ENCODE measurements at regions not wholly inside any gene's neighbourhood (a gene's known extent, or its start where the extent isn't known, plus 50 kb on each side); places are given as distances from the start of the nearest gene placed in this dataset.

DNA sequence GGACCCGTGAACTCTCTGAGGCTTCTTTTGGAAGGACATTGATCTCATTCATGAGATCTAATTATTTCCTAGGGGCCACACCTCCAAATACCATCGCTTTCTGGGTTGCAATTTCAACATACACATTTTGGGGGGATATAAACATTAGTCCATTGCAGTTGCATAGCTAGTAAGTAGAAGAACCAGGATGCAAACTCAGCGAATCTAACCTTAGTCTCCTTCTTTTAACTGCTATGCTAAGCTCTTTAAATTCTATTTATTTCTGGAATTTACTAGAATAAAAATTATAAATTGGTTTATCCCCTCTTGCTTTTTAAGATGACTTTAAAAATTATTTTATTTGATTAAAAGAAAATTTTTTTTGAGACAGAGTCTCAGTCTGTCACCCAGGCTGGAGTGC is 232.5 kb upstream of the EEF2KMT start:
- TF ChIP-seq CTCF (IDR thresholded peaks at IDR 0.05 in 8 of 11, conservative IDR thresholded peaks at IDR 0.05 in 3 of 11) (no peak), POLR2A (IDR thresholded peaks at IDR 0.05) (no peak), POLR2AphosphoS5 (IDR thresholded peaks at IDR 0.05) (no peak)
